ENCODE measurements at regions not wholly inside any gene's neighbourhood (a gene's known extent, or its start where the extent isn't known, plus 50 kb on each side); places are given as distances from the start of the nearest gene placed in this dataset.
"Not testable (repeated sequence)": the region's sequence is repeated elsewhere in the genome, so short reads cannot be mapped to it uniquely, and the experiment has no call there.

DNA sequence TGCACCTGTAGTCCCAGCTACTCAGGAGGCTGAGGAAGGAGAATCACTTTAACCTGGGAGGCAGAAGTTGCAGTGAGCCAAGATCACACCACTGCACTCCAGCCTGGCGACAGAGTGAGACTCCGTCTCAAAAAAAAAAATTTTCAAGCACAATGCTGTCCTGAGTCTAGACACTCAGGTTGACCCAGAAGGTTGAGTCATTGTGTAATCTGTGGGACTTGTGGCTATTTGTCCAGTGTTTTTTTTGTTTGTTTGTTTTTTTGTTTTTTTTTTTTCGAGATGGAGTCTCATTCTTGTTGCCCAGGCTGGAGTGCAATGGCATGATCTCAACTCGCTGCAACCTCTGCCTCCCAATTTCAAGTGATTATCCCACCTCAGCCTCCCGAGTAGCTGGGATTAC lies 74.3 kb upstream of the SOX13 start:
- TF ChIP-seq EZH2 (IDR thresholded peaks at IDR 0.05; ENCODE audit: low read depth, unreplicated experiment) = not testable (repeated sequence)
- TF ChIP-seq, protein P1, sequence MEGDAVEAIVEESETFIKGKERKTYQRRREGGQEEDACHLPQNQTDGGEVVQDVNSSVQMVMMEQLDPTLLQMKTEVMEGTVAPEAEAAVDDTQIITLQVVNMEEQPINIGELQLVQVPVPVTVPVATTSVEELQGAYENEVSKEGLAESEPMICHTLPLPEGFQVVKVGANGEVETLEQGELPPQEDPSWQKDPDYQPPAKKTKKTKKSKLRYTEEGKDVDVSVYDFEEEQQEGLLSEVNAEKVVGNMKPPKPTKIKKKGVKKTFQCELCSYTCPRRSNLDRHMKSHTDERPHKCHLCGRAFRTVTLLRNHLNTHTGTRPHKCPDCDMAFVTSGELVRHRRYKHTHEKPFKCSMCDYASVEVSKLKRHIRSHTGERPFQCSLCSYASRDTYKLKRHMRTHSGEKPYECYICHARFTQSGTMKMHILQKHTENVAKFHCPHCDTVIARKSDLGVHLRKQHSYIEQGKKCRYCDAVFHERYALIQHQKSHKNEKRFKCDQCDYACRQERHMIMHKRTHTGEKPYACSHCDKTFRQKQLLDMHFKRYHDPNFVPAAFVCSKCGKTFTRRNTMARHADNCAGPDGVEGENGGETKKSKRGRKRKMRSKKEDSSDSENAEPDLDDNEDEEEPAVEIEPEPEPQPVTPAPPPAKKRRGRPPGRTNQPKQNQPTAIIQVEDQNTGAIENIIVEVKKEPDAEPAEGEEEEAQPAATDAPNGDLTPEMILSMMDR (conservative IDR thresholded peaks at IDR 0.05; ENCODE audit: low read depth in 2 of 2) = not testable (repeated sequence)
